Left renal pelvis (tissue), 4 donors: ENCODE measurements at regions not wholly inside any gene's neighbourhood (a gene's known extent, or its start where the extent isn't known, plus 50 kb on each side); places are given as distances from the start of the nearest gene placed in this dataset.

Source experiments
- DNase-seq, 4 donors: peaks; one replicate each; pipeline ENCODE4 v3.0.0-alpha.2; 2013; ENCODE audit warnings: low read depth in 4 of 4, low spot score in 3 of 4

DNA sequence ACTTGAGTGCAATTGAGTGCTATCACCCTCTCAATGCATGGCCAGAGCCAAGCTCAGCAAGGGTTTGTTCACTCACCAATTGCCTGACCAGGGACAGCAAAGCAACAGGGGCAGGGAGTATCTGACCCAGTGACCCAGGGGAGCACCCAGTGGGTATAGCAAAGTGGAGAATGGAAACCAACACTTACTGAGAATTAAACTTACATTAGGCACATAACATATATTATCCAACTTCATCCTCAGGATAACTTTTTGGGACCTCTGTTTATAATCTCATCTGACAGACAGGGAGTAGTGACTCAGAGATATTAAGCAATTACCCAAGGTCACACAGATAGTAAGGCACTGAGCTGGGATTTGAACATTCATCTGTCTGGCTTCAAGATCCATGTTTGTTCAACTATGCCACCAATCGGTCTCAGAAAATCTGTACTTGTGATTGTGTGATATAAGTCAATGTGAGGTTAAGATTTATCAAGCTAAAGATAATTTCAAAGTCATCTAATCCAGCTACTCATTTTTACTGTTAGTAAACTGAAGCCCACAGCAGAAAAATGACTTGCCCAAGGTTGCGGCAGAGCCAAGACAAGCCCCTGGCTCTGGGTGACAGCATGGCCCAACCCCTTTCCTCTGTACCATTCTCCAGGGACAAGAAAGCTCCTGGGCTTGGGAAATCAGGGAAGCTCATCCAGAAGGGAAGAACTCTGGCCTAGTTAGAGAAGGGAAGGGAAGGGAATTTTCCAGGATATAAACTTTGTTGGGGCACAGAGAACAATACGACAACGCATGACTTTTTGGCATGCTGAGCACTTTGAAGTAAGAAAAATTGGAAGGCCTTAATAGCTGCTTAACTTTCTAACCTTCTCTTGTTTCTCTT is 138.0 kb upstream of the SMAD3 start:
- no peak for DNase-seq

DNA sequence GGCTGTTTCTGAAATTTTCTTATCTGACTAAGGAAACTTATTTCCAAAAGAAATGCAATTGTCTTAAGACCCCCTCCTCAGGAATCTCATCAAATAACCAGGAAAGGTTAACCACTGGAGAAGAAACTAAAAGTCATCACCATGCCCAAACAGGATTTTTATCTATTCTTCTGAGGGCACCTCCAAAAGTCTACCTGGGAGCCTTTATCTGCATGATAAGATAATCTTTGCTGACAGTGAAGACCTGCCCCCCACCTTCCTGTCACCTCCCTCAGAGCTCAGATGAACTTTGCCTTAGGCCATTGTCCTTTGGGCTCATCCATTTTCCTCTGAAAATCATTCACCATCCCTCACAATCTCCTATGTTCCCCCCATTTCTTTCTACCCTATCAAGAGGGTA is 137.3 kb upstream of the SMAD3 start:
- no peak for DNase-seq

DNA sequence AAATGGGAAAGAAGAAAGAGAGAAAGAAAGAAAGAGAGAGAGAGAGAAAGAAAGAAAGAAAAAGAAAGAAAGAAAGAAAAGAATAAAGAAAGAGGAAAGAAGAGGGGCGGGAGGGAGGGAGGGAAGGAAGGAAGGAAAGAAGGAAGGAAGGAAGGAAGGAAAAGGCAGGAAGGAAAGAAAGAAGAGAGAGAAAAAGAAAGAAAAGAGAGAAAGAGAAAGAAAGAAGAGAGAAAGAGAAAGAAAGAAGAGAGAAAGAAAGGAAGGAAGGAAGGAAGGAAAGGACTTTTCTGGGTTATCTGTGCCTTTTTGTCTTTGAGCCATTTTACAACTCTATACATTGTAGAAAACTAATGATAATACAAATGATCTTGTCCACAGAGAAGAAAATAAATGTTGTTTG is 136.6 kb upstream of the SMAD3 start:
- no peak for DNase-seq

DNA sequence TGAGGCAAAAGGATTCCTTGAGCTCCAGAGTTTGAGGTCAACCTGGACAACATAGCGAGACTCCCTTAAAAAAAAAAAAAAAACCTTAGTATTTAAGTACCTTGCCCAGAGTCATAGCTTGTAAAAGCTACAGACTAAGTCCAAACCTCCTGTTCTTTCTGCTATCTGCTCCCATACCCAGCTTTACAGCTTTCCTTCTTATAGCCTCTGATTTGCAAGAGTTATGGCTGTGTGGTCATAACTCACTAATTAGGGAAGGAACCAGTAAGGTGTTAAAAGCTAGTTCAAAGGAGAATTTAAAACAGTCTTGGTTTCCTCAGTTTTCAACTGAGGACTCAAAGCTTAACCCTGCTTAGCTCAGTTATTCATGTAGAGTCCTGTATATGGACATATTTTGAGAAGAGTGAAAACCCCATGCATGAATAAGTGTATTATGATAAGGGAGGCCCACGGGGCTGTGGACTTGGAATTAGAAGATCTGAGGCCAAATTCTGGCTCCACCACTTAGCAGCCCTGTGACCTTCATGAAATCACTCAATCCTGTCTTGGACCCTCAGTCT is 135.5 kb upstream of the SMAD3 start:
- DNase-seq = no peak

DNA sequence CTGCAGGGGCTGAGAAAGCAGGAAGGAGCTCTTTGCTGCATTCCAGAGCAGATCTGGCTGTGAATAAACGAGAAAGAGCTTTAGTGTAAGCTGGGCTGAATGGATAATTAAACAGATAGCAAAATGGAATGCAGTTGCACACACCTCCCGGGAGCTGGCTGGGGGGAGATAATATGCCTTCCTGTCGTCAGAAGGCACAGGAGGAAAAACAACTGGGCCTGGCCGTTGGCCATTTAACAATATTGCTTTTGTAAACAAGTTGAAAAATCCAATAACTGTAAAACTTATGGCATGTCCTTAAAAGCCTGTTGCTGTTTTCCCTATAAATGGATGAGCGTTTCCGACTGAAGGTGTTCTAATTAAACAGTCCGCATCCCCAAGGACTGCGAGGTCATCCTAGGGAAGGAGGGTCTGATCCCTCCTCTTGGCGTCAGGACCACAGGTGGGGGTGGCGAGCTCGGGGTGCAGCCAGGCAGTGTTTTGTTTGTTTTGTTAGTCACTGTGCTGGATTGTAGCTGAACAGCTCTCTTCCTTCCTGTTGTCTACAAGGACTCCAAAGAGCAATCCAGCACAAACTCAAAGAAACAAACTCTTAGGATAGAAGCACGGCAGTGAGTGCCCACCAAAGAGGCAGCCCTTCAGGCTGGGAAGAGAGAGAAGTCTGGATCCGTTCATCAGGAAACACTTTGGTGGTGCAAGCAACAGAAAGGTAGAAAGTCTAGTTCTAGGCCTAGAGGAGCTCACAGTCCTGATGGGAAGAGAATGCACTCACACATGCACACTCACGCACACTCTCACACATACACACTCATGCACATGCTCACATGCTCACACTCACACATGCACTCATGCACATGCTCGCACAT is 133.4 kb upstream of the SMAD3 start:
- DNase-seq = peak in 3 of 4 donors; percentile 24 to 50 (median 44)

DNA sequence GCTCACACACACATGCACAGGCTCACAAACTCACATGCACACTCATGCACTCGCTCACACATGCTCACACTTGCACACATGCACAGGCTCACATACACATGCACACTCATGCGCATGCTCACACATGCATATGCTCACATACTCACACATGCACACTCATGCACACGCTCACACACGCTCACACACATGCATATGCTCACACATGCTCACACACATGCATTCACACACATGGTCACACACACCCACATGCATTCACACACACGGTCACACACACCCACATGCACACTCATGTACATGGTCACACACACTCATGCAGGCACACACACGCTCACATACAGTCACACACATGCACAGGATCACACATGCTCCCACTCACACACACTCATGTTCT is 132.8 kb upstream of the SMAD3 start:
- DNase-seq = no peak

DNA sequence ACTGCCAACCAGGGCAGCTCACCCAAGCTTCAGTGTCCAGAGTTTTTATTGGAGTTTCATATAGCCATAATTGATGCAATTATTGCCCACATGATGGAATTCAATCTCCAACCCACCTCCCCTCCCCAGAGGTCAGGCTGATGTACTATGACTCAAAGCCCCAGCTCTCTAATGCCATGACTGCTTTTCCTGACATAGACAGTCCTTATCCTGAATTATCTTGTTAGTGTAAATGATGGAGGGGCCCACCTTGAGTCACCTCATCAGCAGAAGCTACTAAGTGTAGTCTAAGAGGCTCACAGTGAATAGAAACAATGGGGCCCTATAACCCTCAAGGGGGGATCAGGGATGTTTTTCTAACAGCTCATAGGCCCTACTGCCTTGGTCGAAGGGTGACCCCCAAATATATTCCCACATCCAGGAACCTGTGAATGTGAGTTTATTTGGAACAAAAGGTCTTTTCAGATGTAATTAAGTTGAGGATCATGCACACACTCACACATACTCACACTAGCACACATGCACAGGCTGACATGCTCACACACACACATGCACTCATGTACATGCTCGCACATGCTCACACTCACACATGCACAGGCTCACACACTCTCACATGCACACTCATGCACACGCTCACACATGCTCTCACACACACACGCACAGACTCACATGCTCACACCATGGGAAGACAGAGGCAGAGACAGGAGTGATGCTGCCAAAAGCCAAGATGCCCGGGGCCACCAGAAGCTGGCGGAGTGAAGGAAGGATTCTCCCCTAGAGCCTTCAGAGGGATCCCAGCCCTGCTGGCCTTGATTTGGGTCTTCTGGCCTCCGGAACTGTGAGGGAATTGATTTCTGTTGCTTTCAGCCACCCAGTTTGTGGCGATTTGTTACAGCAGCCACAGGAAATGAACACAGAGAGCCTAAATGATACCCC is 131.2 kb upstream of the SMAD3 start:
- no peak for DNase-seq

DNA sequence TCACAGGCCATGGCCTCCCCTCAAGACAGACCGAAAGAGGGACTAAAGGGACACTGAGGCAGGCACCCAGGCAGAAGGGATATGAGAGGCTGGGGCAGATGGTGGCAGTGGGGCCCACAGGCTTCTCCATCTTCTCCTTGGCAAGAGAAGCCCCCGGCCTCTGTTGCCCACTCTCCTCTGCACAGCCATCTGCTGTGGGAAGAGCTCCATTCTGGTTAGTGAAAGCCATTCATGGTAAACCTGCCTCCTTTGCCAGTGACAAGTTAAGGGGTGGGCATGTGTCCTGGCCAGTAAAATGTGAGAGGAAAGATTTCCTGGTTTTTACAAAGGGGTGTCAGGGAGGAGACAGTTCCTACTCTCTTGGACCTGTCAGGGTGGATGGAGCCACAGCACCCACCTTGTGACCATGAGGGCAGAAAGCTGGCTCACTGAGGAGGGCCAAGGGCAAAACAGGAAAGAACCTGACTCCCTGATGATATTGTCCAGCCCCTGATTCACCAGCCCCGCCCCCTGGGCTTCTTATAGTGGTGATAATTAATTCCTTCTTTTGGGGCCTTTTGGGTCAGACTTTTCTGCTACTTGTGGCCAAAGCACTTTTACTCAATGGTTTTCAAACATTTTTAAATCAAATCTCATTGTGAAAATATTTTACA is 130.4 kb upstream of the SMAD3 start:
- no peak for DNase-seq

DNA sequence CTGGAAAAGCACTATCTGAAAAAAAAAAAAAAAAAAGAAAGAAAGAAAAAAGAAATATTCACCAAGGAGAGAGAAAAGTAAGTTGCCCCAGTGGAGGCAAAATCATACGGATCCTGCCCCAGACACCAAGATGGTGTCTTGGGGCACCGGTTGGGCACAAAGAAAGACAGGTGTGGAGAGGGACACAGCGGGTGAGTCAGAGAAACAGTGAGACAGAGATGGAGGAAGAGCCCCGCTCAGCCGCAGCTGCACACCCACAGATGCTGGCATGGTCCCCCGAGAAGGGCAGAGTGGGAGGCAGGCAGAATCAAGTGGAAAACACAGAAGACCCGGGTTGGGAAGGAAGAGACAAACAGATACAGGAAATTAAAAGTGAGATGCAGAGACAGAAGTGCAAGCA is 129.7 kb upstream of the SMAD3 start:
- DNase-seq = no peak

DNA sequence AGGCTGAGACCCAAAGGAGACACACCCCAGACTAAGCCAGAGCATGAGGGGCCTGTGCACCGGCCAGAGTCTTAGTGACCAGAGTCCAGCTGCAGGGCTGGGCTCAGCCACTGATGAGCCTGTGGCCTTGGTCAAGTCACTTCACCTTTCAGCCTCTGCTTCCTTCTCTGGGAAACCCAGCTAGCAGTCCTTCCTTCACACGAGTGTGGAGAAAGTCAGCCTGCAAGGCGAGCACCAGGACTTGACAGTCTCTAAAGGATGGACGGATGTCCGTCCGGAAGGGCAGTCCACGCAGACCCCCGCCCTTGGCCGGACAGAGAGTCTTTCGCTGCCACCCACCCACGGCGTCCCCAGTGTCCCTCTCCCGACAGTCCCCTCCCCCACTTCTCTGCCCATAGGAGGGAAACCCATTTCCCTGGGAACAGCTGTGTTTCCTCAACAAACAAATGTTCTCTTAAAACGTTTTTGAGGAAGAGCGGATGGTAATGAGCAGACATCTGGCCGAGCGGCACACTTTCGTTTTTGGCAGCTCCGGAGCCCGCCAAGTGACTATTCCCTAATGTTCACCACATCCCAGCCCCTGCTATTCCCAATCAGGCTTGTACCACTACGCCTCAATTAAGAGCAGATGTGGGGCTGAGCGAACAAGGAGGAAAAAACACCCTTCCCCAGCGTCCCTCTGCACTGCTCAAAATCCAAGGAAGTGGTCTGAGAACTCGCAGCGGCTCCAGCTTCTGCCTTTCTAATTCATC is 129.1 kb upstream of the SMAD3 start:
- DNase-seq = peak in 1 of 4 donors; percentile 35

DNA sequence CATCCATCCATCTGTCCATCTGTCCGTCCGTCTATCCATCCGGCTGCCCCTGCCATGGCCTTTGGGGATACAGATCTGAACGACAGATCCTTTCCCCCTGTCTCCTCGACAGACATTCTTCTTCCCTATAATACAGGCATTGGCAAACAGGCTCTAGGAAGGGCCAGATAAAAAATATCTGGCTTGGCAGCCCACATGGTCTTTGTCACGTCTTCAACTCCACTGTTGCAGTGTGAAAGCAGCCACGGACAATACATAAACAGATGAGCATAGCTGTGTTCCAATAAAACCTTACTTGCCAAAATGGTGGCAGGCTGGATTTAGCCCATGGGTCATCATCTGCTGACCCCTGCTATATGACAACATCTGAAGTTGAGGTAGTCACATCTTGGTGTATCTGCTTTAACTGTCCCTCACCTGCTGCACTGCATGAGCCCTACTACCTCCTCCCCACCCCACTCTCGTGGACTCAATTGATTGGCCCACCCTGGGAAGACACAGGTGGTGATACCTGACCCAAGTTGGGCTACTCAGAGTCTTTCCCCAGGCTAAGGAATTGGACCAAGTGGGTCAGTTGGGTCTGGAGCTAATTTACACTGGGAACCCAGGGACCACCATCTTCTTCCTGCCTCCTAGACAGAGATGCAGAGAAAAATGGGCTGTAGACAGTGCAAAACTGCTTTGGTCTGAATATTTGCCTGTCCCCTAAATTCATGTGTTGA is 128.4 kb upstream of the SMAD3 start:
- no peak for DNase-seq

DNA sequence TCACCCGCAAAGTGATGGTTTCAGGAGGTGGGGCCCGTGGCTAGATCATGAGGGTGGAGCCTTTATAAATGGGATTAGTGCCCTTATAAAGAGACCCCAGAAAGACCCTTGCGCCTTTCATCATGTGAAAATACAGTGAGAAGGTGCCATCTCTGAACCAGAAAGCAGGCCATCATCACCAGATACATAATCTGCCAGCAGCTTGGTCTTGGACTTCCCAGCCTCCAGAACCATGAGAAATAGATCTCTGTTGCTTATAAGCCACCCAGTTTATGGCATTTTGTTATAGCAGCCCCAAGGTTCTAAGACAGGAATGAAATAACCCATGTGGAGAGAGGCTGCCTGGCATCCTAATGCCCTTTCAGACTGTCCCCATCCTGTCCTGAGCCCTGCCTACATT is 127.8 kb upstream of the SMAD3 start:
- no peak for DNase-seq

DNA sequence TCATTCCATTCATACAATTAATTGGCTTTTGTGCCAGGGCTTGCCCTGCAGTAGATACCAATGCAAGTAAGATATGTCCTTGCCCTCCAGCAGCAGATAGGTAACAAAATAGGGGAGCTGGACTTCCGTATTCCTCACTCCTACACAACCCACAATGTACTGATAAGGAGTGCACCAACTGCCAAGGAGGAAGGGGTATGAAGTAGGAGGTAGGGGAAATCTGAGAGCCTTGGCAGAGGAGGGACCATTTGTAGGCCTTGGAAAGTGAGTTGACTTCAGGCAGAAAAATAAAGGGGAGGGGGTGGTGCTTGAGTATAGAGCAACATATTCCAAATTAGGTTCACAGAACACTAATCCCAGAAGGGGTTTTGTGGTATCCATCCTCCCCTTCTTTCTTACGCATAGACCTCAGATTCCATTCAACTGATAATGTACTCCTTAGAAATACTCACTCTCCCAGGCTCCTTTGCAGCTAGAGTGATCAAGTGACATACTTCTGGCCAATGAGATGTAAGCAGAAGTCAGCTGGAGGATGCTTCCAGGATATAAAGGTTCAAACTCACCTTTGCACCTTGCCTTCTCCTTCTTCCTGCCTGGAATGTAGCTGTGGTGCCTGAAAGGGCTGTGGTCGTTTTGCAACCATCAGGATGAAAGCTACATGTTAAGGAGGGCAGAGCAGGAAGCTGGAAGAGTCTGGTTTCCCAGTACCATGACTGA is 127.1 kb upstream of the SMAD3 start:
- DNase-seq = no peak

DNA sequence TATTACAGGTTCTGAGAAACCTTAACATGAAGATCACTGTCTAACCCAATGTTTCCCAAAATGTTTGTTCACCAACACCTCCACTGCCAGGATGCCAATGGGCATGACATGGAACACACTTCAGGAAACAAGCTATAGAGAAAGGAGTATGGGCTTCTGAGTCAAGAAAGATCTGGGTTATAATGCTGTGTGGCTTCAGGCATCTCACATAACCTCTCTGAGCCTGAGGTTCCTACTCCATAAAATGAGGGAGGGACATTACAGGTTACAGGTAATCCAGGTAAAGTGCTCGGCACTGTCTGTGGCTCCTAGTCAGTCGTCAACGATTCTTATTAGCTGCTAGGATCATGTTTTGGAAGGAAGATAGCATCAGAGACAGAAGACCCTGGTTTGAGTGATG is 126.4 kb upstream of the SMAD3 start:
- DNase-seq = no peak

DNA sequence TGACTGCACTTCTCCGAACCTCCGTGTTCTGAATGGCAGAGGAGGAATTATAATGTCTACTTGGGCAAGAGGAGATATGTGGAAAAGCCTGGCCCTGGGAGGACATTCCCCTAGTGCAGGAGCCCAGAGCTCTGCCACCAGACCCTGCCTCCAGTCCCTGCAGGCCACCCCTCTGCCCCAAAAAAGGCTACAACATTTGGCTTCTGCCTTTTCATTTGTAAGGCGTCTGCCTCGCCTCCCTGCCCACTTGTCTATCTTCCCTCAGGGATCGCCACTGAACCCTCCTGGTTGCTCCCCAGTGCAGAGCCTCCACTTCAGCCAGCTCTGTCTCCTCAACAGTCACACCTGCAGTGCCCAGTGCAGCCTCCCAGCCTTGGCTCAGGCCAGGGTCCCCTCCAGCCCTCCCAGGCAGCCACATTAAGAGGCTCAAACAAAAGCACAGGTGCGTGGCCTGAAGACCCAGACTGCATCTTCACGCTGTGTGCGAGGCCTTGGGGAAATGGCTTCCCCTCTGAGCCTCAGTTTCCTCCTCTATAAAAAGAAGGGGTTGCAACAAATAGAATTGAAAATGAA is 125.9 kb upstream of the SMAD3 start:
- DNase-seq = no peak

DNA sequence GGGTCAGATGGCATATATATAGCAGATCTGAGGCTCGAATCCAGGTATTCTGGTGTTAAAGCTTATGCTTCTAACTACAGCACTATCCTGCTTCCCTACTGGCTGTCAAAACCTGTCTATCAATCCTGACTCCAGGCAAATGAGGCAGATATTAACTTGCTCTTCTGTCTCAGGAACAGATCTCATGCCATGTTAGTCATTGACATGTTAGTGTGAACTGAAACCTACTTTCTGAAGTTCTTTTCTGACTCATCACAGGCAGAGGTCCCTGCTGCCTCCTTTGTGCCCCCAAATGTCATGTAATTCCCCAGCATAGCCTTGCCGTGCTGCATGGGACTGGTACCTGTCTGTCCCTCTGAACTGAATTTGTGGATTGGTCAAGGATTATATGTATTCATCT is 125.0 kb upstream of the SMAD3 start:
- no peak for DNase-seq

DNA sequence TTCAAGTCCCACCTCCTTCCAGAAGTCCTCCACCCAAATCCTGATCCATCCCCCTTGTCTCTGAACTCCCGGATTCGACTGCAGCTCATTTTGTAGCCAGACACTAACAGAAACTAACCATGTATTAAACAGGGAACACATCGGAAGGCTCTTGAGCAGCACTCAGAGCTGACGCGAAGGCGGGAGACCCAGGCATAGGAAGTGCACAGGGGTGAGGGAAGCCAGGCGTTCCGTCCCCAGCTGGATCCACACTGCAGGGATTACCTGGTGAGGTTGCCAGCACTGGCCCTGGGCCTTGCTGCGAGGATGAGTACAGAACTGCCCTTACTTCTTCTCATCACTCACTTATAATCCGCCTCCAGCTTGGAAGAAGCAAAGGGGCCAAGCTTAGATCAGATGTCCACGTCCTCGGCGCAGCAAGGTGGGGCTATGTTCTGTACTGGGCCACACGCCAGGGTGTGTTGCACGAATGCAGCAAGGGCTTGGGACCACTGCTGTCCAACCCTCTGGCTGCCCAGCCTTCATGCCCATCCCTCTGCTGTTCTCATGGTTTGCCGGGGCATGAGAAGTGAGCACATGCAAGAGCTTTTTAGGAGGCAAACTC is 124.2 kb upstream of the SMAD3 start:
- no peak for DNase-seq
